Retinal pigment epithelial cell (primary cell): ENCODE measurements at regions not wholly inside any gene's neighbourhood (a gene's known extent, or its start where the extent isn't known, plus 50 kb on each side); places are given as distances from the start of the nearest gene placed in this dataset.

Experiments
- DNase-seq: peaks from one replicate; pipeline ENCODE4 v3.0.0-alpha.2; 2010; ENCODE audit warnings: low read depth
- H3K4me3 ChIP-seq: 2 replicates; pipeline ENCODE4 v1.5.1; 2011; ENCODE audit warnings: mild to moderate bottlenecking, low read length, control low read depth, moderate library complexity
- TF ChIP-seq, protein P1 (sequence below): conservative IDR thresholded peaks from 2 replicates; pipeline ENCODE4 v1.5.1; 2011; ENCODE audit warnings: low read depth, low read length, control low read depth, inconsistent platforms

DNA sequence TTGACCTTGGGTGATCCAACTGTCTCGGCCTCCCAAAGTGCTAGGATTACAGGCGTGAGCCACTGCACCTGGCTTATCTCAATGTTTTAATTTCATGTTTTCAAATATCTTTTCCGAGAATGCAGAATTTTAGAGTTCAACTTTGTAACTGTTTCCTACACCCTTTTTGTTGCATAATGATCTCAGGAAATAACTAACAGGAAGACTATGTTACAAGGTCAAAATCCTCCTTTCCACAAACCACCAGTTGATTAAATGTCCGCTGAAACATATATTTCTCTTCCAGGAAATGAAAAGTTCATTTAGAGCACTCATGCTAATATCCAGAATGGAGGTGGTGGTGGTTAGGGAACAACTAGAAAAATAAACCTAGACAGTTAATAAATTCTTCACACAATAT is 377.8 kb downstream of the PPP4R3C start:
- TF ChIP-seq, protein P1, sequence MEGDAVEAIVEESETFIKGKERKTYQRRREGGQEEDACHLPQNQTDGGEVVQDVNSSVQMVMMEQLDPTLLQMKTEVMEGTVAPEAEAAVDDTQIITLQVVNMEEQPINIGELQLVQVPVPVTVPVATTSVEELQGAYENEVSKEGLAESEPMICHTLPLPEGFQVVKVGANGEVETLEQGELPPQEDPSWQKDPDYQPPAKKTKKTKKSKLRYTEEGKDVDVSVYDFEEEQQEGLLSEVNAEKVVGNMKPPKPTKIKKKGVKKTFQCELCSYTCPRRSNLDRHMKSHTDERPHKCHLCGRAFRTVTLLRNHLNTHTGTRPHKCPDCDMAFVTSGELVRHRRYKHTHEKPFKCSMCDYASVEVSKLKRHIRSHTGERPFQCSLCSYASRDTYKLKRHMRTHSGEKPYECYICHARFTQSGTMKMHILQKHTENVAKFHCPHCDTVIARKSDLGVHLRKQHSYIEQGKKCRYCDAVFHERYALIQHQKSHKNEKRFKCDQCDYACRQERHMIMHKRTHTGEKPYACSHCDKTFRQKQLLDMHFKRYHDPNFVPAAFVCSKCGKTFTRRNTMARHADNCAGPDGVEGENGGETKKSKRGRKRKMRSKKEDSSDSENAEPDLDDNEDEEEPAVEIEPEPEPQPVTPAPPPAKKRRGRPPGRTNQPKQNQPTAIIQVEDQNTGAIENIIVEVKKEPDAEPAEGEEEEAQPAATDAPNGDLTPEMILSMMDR, result no peak
- DNase-seq, result no peak
- H3K4me3 ChIP-seq, result no peak overlapping the region

- no peak for DNase-seq
- H3K4me3 ChIP-seq, result no peak overlapping the region
- TF ChIP-seq, protein P1, result no peak
Measured at GRCh38 chrX:27078371-27078770, 384.8 kb downstream of the PPP4R3C start.

- no peak overlapping the region for H3K4me3 ChIP-seq
- TF ChIP-seq, protein P1, result no peak
- no peak for DNase-seq
Measured at GRCh38 chrX:27057883-27058282, 405.3 kb downstream of the PPP4R3C start.

DNA sequence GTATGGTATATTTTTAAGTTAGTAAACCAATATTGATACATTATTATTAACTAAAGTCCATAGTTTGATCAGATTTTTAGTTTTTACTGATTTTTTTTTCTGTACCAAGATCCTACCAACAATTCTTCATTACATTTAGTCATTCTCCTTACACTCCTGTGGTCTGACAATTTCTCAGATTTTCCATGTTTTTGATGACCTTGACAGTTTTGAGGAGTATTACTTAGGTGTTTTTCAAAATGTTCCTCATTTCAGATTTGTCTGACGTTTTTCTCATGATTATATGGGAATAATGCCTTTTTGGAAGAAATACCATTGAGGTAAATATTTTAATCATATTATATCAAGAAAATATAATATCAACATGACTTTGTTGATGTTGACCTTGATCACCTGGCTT is 423.8 kb downstream of the PPP4R3C start:
- DNase-seq, result no peak
- TF ChIP-seq, protein P1, result no peak

DNA sequence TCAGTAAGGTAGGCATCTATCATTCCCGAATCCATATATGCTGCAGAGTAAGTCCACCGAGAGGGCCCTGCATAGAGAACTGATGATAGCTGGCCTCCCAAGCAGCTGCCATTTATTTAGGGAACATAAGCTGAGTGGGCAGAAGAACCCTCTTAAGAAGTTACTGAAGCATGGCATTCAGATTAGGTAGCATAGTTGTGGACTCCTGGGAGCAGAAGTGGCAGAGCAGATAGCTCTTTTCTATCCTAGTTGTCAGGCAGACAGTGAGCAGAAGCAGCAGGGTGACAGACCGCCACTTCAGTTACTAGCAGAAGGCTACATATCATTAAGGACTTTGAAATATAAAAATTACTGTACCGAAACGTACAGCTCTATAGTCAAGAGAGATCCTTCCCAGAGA is 454.7 kb downstream of the PPP4R3C start:
- TF ChIP-seq, protein P1, result no peak
- no peak overlapping the region for H3K4me3 ChIP-seq
- no peak for DNase-seq

More for the DNA sequence above, 423.8 kb downstream of the PPP4R3C start:
- H3K4me3 ChIP-seq, result no peak overlapping the region

- DNase-seq, result no peak
- TF ChIP-seq, protein P1, result no peak
Measured at GRCh38 chrX:26999634-27000033, 463.5 kb downstream of the PPP4R3C start.

GRCh38 chrX:26958261-26958660 is 504.9 kb downstream of the PPP4R3C start:
- TF ChIP-seq, protein P1, result no peak
- no peak overlapping the region for H3K4me3 ChIP-seq
- no peak for DNase-seq

More at GRCh38 chrX:26999634-27000033, 463.5 kb downstream of the PPP4R3C start:
- no peak overlapping the region for H3K4me3 ChIP-seq
